SU-DHL-6 (cell line): ENCODE measurements at regions not wholly inside any gene's neighbourhood (a gene's known extent, or its start where the extent isn't known, plus 50 kb on each side); places are given as distances from the start of the nearest gene placed in this dataset.

Experiments
- H2AFZ ChIP-seq: fragments of 200-600 bp; sonication (generic); 2 replicates; pipeline ENCODE4 v1.6.1; 2014; ENCODE audit warnings: low read depth, mild to moderate bottlenecking, moderate library complexity, mixed read lengths, antibody characterized with exemption, low read length; ENCODE audit not compliant: severe bottlenecking
- H3F3A ChIP-seq: fragments of 200-600 bp; shearing (Covaris generic); 2 replicates; pipeline ENCODE4 v1.6.0; 2016; ENCODE audit warnings: antibody characterized with exemption, mild to moderate bottlenecking; ENCODE audit not compliant: insufficient read depth
- H3K27ac ChIP-seq: fragments of 200-600 bp; sonication (generic); 2 replicates; pipeline ENCODE4 v1.5.1; 2016; ENCODE audit warnings: low read depth, mild to moderate bottlenecking, low read length, moderate library complexity, mixed read lengths
- H3K27me3 ChIP-seq: fragments of 200-600 bp; sonication (generic), shearing (Covaris generic); 2 replicates; pipeline ENCODE4 v1.6.0; 2014; ENCODE audit warnings: mild to moderate bottlenecking, low read length
- H3K36me3 ChIP-seq: fragments of 200-600 bp; sonication (generic); 2 replicates; pipeline ENCODE4 v1.6.1; 2014; ENCODE audit warnings: mild to moderate bottlenecking, low read length, mixed read lengths
- H3K4me2 ChIP-seq: fragments of 300-600, 200-600 bp; shearing (Covaris generic), sonication (generic); 2 replicates; pipeline ENCODE4 v1.6.0; 2014; ENCODE audit warnings: low read length, low read depth, mild to moderate bottlenecking; ENCODE audit not compliant: poor library complexity, severe bottlenecking
- H3K4me3 ChIP-seq: fragments of 200-600 bp; sonication (generic); 2 replicates; pipeline ENCODE4 v1.5.1; 2014; ENCODE audit warnings: antibody characterized with exemption, low read length, mild to moderate bottlenecking, mixed read lengths; ENCODE audit not compliant: insufficient read depth, poor library complexity, severe bottlenecking
- H3K79me2 ChIP-seq: fragments of 200-600 bp; sonication (generic); 2 replicates; pipeline ENCODE4 v1.6.1; 2014; ENCODE audit warnings: mild to moderate bottlenecking, low read length, moderate library complexity; ENCODE audit not compliant: insufficient read depth
- H3K9ac ChIP-seq: fragments of 200-600 bp; sonication (generic); 2 replicates; pipeline ENCODE4 v1.7.0; 2014; ENCODE audit warnings: mild to moderate bottlenecking, low read length
- H3K9me2 ChIP-seq: fragments of 200-600 bp; sonication (generic); replicated peaks from 2 replicates; pipeline ENCODE4 v1.6.1; 2014; ENCODE audit warnings: low read length; ENCODE audit not compliant: insufficient read depth
- H3K9me3 ChIP-seq: fragments of 200-600 bp; sonication (generic); 2 replicates; pipeline ENCODE4 v1.6.1; 2014; ENCODE audit warnings: low read length, mixed read lengths; ENCODE audit not compliant: insufficient read depth
- H4K20me1 ChIP-seq: fragments of 200-600 bp; sonication (generic); 2 replicates; pipeline ENCODE4 v1.6.1; 2014; ENCODE audit warnings: low read depth, mild to moderate bottlenecking, antibody characterized with exemption, low read length, moderate library complexity, mixed read lengths
- EZH2phosphoT487 ChIP-seq: fragments of 200-600 bp; sonication (generic), shearing (Covaris generic); conservative IDR thresholded peaks from 2 replicates; pipeline ENCODE4 v1.6.1; 2018; ENCODE audit warnings: mild to moderate bottlenecking, antibody characterized with exemption, low read length, moderate library complexity, mixed read lengths
- TF ChIP-seq, protein P1 (sequence below): fragments of 200-600 bp; sonication (generic); IDR thresholded peaks from one replicate; pipeline ENCODE4 v1.5.1; 2017; ENCODE audit warnings: antibody characterized with exemption, mild to moderate bottlenecking, low read length, moderate library complexity; ENCODE audit not compliant: insufficient read depth, poor library complexity, severe bottlenecking

DNA sequence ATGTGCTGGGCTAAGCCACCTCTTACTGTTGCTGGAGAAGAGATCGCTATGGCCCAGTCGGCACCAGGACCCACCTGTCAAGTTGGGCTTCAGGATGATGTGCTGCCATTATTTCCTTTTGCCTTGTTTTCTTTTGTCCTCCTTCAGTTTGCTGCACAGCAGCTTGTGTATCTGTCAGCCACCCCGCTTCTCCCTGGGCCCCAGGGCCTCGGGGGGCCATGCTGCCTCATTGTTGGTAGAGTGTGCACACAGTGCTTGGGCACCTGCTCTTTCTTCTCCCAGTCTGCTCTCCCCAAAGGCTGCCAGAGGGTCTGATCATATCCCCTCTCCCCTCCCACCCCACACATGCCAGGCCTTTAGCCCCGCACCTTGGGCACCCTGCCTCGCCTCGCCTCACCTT lies 185.5 kb upstream of the ATP10A start:
- Histone ChIP-seq H3K4me2 (no peak overlapping the region), H4K20me1 (no peaks in the 10 kb centered on the region), H3K9ac (no peak overlapping the region), H3K27me3 (no peaks in the 10 kb centered on the region), H3K9me3 (no peaks in the 10 kb centered on the region), H3K79me2 (no peaks in the 10 kb centered on the region), H3K27ac (no peak overlapping the region), H2AFZ (no peak overlapping the region), H3F3A (no peaks in the 10 kb centered on the region), H3K36me3 (no peaks in the 10 kb centered on the region), H3K4me3 (no peak overlapping the region), H3K9me2 (no peaks in the 10 kb centered on the region)
- no peak for TF ChIP-seq EZH2phosphoT487
- TF ChIP-seq, protein P1, sequence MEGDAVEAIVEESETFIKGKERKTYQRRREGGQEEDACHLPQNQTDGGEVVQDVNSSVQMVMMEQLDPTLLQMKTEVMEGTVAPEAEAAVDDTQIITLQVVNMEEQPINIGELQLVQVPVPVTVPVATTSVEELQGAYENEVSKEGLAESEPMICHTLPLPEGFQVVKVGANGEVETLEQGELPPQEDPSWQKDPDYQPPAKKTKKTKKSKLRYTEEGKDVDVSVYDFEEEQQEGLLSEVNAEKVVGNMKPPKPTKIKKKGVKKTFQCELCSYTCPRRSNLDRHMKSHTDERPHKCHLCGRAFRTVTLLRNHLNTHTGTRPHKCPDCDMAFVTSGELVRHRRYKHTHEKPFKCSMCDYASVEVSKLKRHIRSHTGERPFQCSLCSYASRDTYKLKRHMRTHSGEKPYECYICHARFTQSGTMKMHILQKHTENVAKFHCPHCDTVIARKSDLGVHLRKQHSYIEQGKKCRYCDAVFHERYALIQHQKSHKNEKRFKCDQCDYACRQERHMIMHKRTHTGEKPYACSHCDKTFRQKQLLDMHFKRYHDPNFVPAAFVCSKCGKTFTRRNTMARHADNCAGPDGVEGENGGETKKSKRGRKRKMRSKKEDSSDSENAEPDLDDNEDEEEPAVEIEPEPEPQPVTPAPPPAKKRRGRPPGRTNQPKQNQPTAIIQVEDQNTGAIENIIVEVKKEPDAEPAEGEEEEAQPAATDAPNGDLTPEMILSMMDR = no peak

DNA sequence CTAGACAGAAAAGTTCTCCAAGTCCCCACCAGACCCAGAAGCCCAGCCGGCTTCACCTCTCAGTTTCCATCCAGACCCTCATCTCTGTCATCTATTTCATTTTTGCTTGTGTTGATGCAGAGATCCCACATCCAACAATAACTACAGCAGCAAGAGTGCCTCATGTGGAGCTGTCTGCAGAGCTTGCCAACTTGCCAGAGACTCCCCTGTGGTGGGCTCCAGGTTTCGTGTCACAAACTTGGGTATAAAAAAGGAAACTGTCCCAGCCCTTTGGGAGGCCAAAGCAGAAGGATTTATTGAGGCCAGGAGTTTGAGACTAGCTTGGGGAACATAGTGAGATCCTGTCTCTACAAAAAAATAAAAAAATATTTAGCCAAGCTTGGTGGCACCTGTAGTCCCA lies 182.4 kb upstream of the ATP10A start:
- Histone ChIP-seq H3K36me3 (no peaks in the 10 kb centered on the region), H3F3A (no peaks in the 10 kb centered on the region), H3K9me3 (no peaks in the 10 kb centered on the region), H3K4me3 (no peak overlapping the region), H3K27ac (no peak overlapping the region), H4K20me1 (no peaks in the 10 kb centered on the region), H3K79me2 (no peaks in the 10 kb centered on the region), H3K9ac (no peak overlapping the region), H2AFZ (no peak overlapping the region), H3K27me3 (no peaks in the 10 kb centered on the region), H3K9me2 (no peaks in the 10 kb centered on the region), H3K4me2 (no peak overlapping the region)
- no peak for TF ChIP-seq EZH2phosphoT487

DNA sequence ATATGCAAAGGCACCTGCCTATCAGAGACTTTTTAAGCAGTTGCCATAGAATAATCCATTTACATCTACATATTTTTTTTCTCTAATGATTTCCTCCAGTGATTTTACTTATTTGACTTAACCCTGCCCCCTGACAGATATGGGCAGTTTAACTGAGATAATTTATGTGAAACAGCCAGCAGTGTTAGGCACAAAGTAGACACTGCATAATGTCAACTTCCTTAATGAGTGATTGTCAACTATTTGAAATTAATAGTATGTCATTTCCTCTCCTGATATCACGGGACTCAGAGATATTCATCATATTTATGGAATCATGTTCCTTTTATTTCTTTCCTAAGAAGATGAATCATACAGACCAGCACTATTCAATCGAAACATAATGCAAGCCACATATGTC lies 179.9 kb upstream of the ATP10A start:
- Histone ChIP-seq H3K9ac (no peak overlapping the region), H2AFZ (no peak overlapping the region), H3K4me3 (no peak overlapping the region), H3K4me2 (no peak overlapping the region), H3K27me3 (no peaks in the 10 kb centered on the region), H3K27ac (no peak overlapping the region), H4K20me1 (no peaks in the 10 kb centered on the region), H3K9me2 (no peaks in the 10 kb centered on the region), H3K79me2 (no peaks in the 10 kb centered on the region), H3F3A (no peaks in the 10 kb centered on the region), H3K9me3 (no peaks in the 10 kb centered on the region), H3K36me3 (no peaks in the 10 kb centered on the region)
- TF ChIP-seq EZH2phosphoT487 = no peak
- TF ChIP-seq, protein P1 = no peak

DNA sequence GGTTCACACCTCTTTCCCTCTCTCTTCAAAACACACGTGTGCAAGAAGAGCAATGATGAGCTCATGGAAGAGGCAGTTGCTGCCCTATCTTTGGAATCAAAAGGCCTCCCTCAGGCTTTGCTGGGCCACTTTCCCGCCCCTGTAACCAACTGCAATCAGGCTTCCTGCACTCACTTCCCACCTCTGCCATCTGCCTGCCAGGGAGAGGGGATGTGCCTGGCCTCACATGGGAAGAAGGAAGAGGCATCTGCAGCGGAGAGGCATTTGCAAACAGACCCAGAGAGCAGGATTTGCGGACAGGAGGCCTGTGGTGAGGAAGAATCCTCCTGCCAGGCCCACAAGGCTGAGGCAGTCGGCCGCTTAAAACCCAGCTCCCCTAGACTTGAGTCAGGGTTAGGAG lies 175.6 kb upstream of the ATP10A start:
- H3K36me3 ChIP-seq = no peaks in the 10 kb centered on the region
- H3F3A ChIP-seq = no peaks in the 10 kb centered on the region
- no peaks in the 10 kb centered on the region for H3K27me3 ChIP-seq
- H3K9ac ChIP-seq = no peak overlapping the region
- H3K27ac ChIP-seq = no peak overlapping the region
- no peak overlapping the region for H3K4me2 ChIP-seq
- H3K9me3 ChIP-seq = no peaks in the 10 kb centered on the region
- H3K9me2 ChIP-seq = no peaks in the 10 kb centered on the region
- no peak overlapping the region for H3K4me3 ChIP-seq
- H2AFZ ChIP-seq = no peak overlapping the region
- H4K20me1 ChIP-seq = no peaks in the 10 kb centered on the region
- no peak for TF ChIP-seq EZH2phosphoT487
- TF ChIP-seq, protein P1 = no peak
- no peaks in the 10 kb centered on the region for H3K79me2 ChIP-seq
